GM12865 (cell line): ENCODE measurements at regions not wholly inside any gene's neighbourhood (a gene's known extent, or its start where the extent isn't known, plus 50 kb on each side); places are given as distances from the start of the nearest gene placed in this dataset.

Experiments used
- DNase-seq: peaks from one replicate; pipeline ENCODE4 v3.0.0; 2010; ENCODE audit warnings: low read depth
- H3K4me3 ChIP-seq: 2 replicates; pipeline ENCODE4 v1.5.1; 2011; ENCODE audit warnings: mild to moderate bottlenecking, low read depth, low read length, control low read depth
- CTCF ChIP-seq: IDR thresholded peaks from 2 replicates; pipeline ENCODE4 v1.5.1; 2011; ENCODE audit warnings: low read length, control low read depth, low read depth, inconsistent platforms; ENCODE audit not compliant: insufficient read depth; ENCODE audit errors: missing control alignments

DNA sequence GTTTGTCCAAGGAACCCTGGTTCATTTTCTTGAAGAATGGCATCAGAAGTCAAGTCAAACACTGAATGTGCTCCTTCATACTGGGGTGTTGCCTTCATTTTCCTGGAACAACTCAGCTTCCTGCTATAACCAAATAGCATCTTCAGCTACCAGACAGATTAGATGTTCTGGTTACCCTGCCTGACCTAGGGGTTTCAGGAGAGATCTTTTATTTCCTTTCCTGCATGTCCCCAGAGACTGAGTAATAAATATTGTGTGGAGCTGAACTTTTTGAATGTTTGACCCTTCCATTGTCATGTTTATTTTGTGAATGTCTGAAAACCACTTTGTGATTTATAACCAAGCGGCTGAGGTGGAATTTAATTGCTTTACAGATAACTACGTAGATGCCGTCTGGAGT is 147.1 kb downstream of the IRX1 start:
- DNase-seq: no peak
- no peak overlapping the region for H3K4me3 ChIP-seq
- no peak for TF ChIP-seq CTCF

GRCh38 chr5:3751846-3752245 is 156.2 kb downstream of the IRX1 start:
- no peak for TF ChIP-seq CTCF
- no peak overlapping the region for H3K4me3 ChIP-seq
- DNase-seq: no peak

DNA sequence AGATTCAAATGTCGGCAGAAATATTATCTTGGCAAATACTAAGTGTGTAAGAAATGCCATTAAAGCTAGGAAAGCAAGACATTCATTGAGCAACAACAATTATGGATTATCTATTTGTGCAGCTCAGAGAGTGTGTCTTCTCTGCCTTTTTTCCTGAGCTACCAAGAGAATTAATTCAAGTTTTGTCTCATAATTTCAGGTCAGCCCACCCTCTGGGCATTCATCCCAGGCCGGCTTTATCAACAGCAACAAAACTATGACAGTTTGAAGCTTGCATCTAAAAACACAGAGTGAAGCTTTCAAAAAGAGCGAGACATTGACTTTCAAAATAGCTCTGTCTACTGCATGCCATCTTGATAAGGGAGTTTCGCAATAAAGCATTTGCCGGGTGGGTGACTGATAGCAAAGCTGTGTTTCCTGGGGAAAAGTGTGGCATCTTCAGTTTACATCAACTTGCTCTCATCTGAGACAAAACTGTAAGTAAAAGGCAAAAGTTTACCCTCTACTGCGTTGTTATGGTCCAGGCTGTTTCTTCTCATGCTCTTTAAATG is 182.4 kb downstream of the IRX1 start:
- no peak for TF ChIP-seq CTCF
- DNase-seq: no peak
- H3K4me3 ChIP-seq: no peak overlapping the region

DNA sequence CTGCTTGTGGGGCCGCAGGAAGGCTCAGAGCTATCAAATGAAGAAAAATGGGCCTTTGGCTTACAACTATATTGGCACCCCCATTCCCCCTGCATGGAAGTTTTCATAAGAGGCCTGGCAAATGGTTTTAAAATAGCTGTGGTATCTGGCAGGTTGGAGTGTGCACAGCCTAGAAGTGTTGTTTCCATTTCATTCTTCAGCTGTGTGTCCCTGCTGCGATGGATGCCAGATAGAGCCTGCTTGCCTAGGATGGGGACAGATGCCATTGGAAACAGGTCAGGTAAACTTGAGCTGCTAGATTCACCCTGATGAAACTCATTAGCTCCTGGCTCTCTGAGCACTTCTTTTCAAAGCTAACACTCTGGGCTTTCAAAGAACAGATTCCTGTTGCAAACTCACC is 183.3 kb downstream of the IRX1 start:
- DNase-seq: no peak
- no peak for TF ChIP-seq CTCF
- H3K4me3 ChIP-seq: no peak overlapping the region

DNA sequence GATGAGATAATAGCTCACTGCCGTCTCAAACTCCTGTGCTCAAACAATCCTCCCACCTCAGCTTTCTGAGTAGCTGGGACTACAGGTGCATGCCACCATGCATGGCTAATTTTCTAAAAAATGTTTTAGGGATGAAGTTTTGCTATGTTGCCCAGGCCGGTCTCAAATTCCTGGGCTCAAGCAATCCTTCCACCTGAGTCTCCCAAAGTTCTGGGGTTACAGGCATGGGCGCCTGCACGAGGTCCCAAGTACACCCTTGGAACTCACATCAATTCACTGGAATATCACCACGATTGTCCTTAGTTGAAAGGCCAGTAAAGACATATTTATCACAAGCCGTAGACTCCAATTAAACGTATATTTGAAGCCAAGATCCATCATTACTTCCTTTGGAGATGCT is 184.6 kb downstream of the IRX1 start:
- no peak overlapping the region for H3K4me3 ChIP-seq
- TF ChIP-seq CTCF: no peak
- no peak for DNase-seq

GRCh38 chr5:3780907-3781306 is 185.3 kb downstream of the IRX1 start:
- no peak for TF ChIP-seq CTCF

DNA sequence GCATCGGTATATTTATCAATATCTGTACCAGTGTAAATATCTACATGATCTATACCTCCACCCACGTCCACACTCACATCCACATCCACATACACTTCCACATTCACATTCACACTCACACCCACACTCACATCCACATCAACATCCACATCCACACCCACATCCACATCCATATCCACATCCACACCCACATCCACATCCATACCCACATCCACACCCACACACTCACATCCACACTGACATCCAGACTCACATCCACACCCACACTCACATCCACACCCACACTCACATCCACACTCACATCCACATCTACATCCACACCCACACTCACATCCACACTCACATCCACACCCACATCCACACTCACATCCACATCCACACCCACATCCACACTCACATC is 189.2 kb downstream of the IRX1 start:
- no peak for TF ChIP-seq CTCF
- no peak for DNase-seq
- H3K4me3 ChIP-seq: no peak overlapping the region

More at GRCh38 chr5:3780907-3781306, 185.3 kb downstream of the IRX1 start:
- H3K4me3 ChIP-seq: no peak overlapping the region
- no peak for DNase-seq
